HCT116 (cell line): ENCODE measurements at regions not wholly inside any gene's neighbourhood (a gene's known extent, or its start where the extent isn't known, plus 50 kb on each side); places are given as distances from the start of the nearest gene placed in this dataset.
"Not testable (repeated sequence)": the region's sequence is repeated elsewhere in the genome, so short reads cannot be mapped to it uniquely, and the experiment has no call there.

ENCODE experiments used
- ATAC-seq: fragments of 200-7000 bp; cut with Tn5 transposase; 2 replicates; pipeline ENCODE4 v1.9.1; 2020; ENCODE audit warnings: mild to moderate bottlenecking, moderate library complexity
- BruUV-seq: library from RNA; stranded (reverse); fragments of 400-500 nt; replicated peaks from 2 replicates; lab custom pipeline; 2021; lab: Mats Ljungman, UMichigan
- CTCF ChIA-PET: fragments of 300-600 bp; sonication (Branson Sonifier 250); formaldehyde crosslinking; loops from one replicate; lab custom pipeline; 2021; ENCODE audit warnings: antibody characterized with exemption; lab: Charles Lee
- POLR2A ChIA-PET: fragments of 300-600, 350-600 bp; sonication (Branson Sonifier 250); formaldehyde crosslinking; loops from one replicate; lab custom pipeline; 2021; ENCODE audit warnings: antibody characterized with exemption; lab: Charles Lee
- RAD21 ChIA-PET, 2 experiments: fragments of 300-600 bp; sonication (Branson Sonifier 250); formaldehyde crosslinking; loops; one replicate each; lab custom pipeline; 2023; ENCODE audit warnings: low total read pairs in 2 of 2; ENCODE audit not compliant: uncharacterized antibody in 2 of 2, unreplicated experiment in 2 of 2, low non-redundant PET in 1 of 2; lab: Charles Lee
- DNase-seq: peaks from one replicate; pipeline ENCODE4 v3.0.0-alpha.2; 2010; ENCODE audit warnings: low read depth, low spot score
- H2AFZ ChIP-seq: fragments of 200-600 bp; shearing (Covaris generic), sonication (generic); 2 replicates; pipeline ENCODE4 v1.6.1; 2017; ENCODE audit warnings: low read depth, mixed run types, mixed read lengths, antibody characterized with exemption, low read length; ENCODE audit not compliant: poor library complexity, severe bottlenecking
- H3K27ac ChIP-seq: 2 replicates; pipeline ENCODE4 v1.5.1; 2012; ENCODE audit warnings: low read depth, low read length
- H3K27me3 ChIP-seq: fragments of 200-600 bp; sonication (generic); 2 replicates; pipeline ENCODE4 v1.6.1; 2016; ENCODE audit warnings: mixed run types, low read length, mixed read lengths; ENCODE audit not compliant: insufficient read depth
- H3K36me3 ChIP-seq, 2 experiments: fragments of 200-500 bp in 1 of 2; fragments of 200-600 bp in 1 of 2; sonication (Bioruptor generic) in 1 of 2; sonication (generic) in 1 of 2; 2 replicates each; pipeline versions ENCODE4 v1.5.1 to v1.6.1; 2014 to 2016; ENCODE audit warnings: low read length in 2 of 2, inconsistent platforms in 1 of 2, mixed read lengths in 1 of 2, mixed run types in 1 of 2; ENCODE audit not compliant: insufficient read depth in 2 of 2, control insufficient read depth in 1 of 2
- H3K4me1 ChIP-seq, 2 experiments: fragments of 200-600 bp in 1 of 2; sonication (generic) in 1 of 2; 2 replicates each; pipeline versions ENCODE4 v1.5.1 to v1.6.1; 2012 to 2017; ENCODE audit warnings: low read length in 2 of 2, inconsistent platforms in 1 of 2, mild to moderate bottlenecking in 1 of 2, mixed read lengths in 1 of 2, mixed run types in 1 of 2, moderate library complexity in 1 of 2; ENCODE audit not compliant: insufficient read depth in 2 of 2, control insufficient read depth in 1 of 2
- H3K4me2 ChIP-seq: fragments of 200-600 bp; sonication (generic); 2 replicates; pipeline ENCODE4 v1.6.1; 2017; ENCODE audit warnings: mixed run types, low read length, mixed read lengths
- H3K4me3 ChIP-seq, 2 experiments: fragments of 200-600 bp in 1 of 2; sonication (generic) in 1 of 2; replicated peaks in 1 of 2; 2 replicates each; pipeline ENCODE4 v1.5.1; 2011 to 2016; ENCODE audit warnings: low read length in 2 of 2, control low read depth in 1 of 2, low read depth in 1 of 2, mild to moderate bottlenecking in 1 of 2, mixed read lengths in 1 of 2, mixed run types in 1 of 2
- H3K79me2 ChIP-seq: fragments of 200-600 bp; sonication (generic); 2 replicates; pipeline ENCODE4 v1.6.1; 2017; ENCODE audit warnings: mild to moderate bottlenecking, mixed run types, low read length, moderate library complexity, mixed read lengths; ENCODE audit not compliant: insufficient read depth
- H3K9ac ChIP-seq: fragments of 200-600 bp; sonication (generic); 2 replicates; pipeline ENCODE4 v1.6.1; 2016; ENCODE audit warnings: low read length, mixed read lengths
- H3K9me2 ChIP-seq: fragments of 200-600 bp; sonication (generic), shearing (Covaris generic); 2 replicates; pipeline ENCODE4 v1.6.1; 2017; ENCODE audit warnings: mixed run types, mild to moderate bottlenecking, moderate library complexity; ENCODE audit not compliant: insufficient read depth
- H3K9me3 ChIP-seq, 2 experiments: fragments of 200-500 bp in 1 of 2; fragments of 200-600 bp in 1 of 2; sonication (Bioruptor generic) in 1 of 2; sonication (generic) in 1 of 2; 2 replicates each; pipeline ENCODE4 v1.6.1; 2014 to 2017; ENCODE audit warnings: low read length in 2 of 2, mixed read lengths in 2 of 2, inconsistent platforms in 1 of 2, low read depth in 1 of 2, mild to moderate bottlenecking in 1 of 2, mixed run types in 1 of 2, moderate library complexity in 1 of 2; ENCODE audit not compliant: control insufficient read depth in 1 of 2, insufficient read depth in 1 of 2
- H4K20me1 ChIP-seq: fragments of 200-600 bp; sonication (generic), shearing (Covaris generic); 2 replicates; pipeline ENCODE4 v1.6.1; 2017; ENCODE audit warnings: mixed run types, mild to moderate bottlenecking, moderate library complexity; ENCODE audit not compliant: insufficient read depth
- ATF3 ChIP-seq: IDR thresholded peaks from 2 replicates; pipeline ENCODE4 v1.6.1; 2012
- CBX3 ChIP-seq: IDR thresholded peaks from 2 replicates; pipeline ENCODE4 v1.6.1; 2012; ENCODE audit warnings: low read depth
- CEBPB ChIP-seq: IDR thresholded peaks from 2 replicates; pipeline ENCODE4 v1.6.1; 2012; ENCODE audit warnings: low read depth
- EGR1 ChIP-seq: IDR thresholded peaks from 2 replicates; pipeline ENCODE4 v1.6.1; 2012; ENCODE audit warnings: low read depth
- ELF1 ChIP-seq: IDR thresholded peaks from 2 replicates; pipeline ENCODE4 v1.6.1; 2012; ENCODE audit warnings: low read depth, borderline replicate concordance
- EZH2 ChIP-seq: fragments of 200-600 bp; sonication (generic); IDR thresholded peaks from 2 replicates; pipeline ENCODE4 v1.6.1; 2017; ENCODE audit warnings: antibody characterized with exemption, mixed run types
- FOSL1 ChIP-seq: IDR thresholded peaks from 2 replicates; pipeline ENCODE4 v1.6.1; 2012; ENCODE audit warnings: low read depth
- JUND ChIP-seq: IDR thresholded peaks from 2 replicates; pipeline ENCODE4 v1.6.1; 2012
- POLR2AphosphoS5 ChIP-seq: IDR thresholded peaks from 2 replicates; pipeline ENCODE4 v1.6.1; 2011; ENCODE audit warnings: mild to moderate bottlenecking, low read depth, low read length, moderate library complexity
- SIN3A ChIP-seq: IDR thresholded peaks from 2 replicates; pipeline ENCODE4 v1.6.1; 2012; ENCODE audit warnings: low read depth
- SP1 ChIP-seq: IDR thresholded peaks from 2 replicates; pipeline ENCODE4 v1.6.1; 2012; ENCODE audit warnings: low read depth
- SRF ChIP-seq: IDR thresholded peaks from 2 replicates; pipeline ENCODE4 v1.6.1; 2012; ENCODE audit warnings: low read depth
- TCF7L2 ChIP-seq: IDR thresholded peaks from 2 replicates; pipeline ENCODE4 v1.7.0; 2011; ENCODE audit warnings: borderline replicate concordance, inconsistent platforms; ENCODE audit not compliant: insufficient read depth, insufficient read length; ENCODE audit errors: extremely low read depth
- ZFX ChIP-seq: fragments of 450-650 bp; IDR thresholded peaks from 2 replicates; pipeline ENCODE4 v1.6.1; 2017
- ZNF274 ChIP-seq: fragments of 200-500 bp; sonication (Bioruptor generic); IDR thresholded peaks from 2 replicates; pipeline ENCODE4 v1.6.1; 2014; ENCODE audit warnings: mild to moderate bottlenecking, low read depth, low read length, inconsistent platforms
- intact Hi-C: fragments of 100-400 bp; cut with micrococcal nuclease; formaldehyde crosslinking; loops from 2 replicates; pipeline ENCODE4 v1.10.0; 2022

- no peak overlapping the region for H3K27ac ChIP-seq
- intact Hi-C loops: no loop called here
- POLR2A ChIA-PET: no interaction called here
- DNase-seq: no peak
- no peaks in the 10 kb centered on the region for H4K20me1 ChIP-seq
- no peaks in the 10 kb centered on the region for H3K36me3 ChIP-seq
- BruUV-seq: no TSS peak
- H3K4me3 ChIP-seq: no peak overlapping the region
- no peak overlapping the region for H3K4me2 ChIP-seq
- H3K27me3 ChIP-seq: no peaks in the 10 kb centered on the region
- RAD21 ChIA-PET: no interaction called here
- H3K4me1 ChIP-seq: no peaks in the 10 kb centered on the region
- no peak overlapping the region for H2AFZ ChIP-seq
- no peak for ATAC-seq
- no peaks in the 10 kb centered on the region for H3K9me2 ChIP-seq
- no peak overlapping the region for H3K9ac ChIP-seq
- CTCF ChIA-PET: no interaction called here
- 0 out of 4 replicates have a peak, but pooled peaks cover 0 to 4% of the 10 kb centered on the region in 2 experiments for H3K9me3 ChIP-seq
- no peaks in the 10 kb centered on the region for H3K79me2 ChIP-seq
- TF ChIP-seq TCF7L2 (no peak), ATF3 (no peak), CBX3 (no peak), ELF1 (no peak), SRF (no peak), SIN3A (no peak), EZH2 (no peak), JUND (no peak), SP1 (no peak), ZFX (no peak), FOSL1 (no peak), EGR1 (no peak), POLR2AphosphoS5 (no peak), CEBPB (no peak), ZNF274 (no peak)
Measured at GRCh38 chr12:68984796-68985573, 52.0 kb upstream of the CPM start.

GRCh38 chr12:68997526-68997925 lies 64.6 kb upstream of the CPM start:
- BruUV-seq, H3K4me3 ChIP-seq, H2AFZ ChIP-seq, RAD21 ChIA-PET, H3K9me3 ChIP-seq, H3K79me2 ChIP-seq, intact Hi-C loops, H3K27ac ChIP-seq, H4K20me1 ChIP-seq, H3K4me2 ChIP-seq, H3K9ac ChIP-seq, POLR2A ChIA-PET, H3K9me2 ChIP-seq, CTCF ChIA-PET, H3K27me3 ChIP-seq, H3K36me3 ChIP-seq, ATAC-seq, H3K4me1 ChIP-seq, DNase-seq: not testable (repeated sequence)
